Loucy (cell line): ENCODE measurements at regions not wholly inside any gene's neighbourhood (a gene's known extent, or its start where the extent isn't known, plus 50 kb on each side); places are given as distances from the start of the nearest gene placed in this dataset.

ENCODE experiments used
- CTCF ChIP-seq: fragments of 200-600 bp; sonication (generic); conservative IDR thresholded peaks from 2 replicates; pipeline ENCODE4 v1.5.1; 2014; ENCODE audit warnings: mild to moderate bottlenecking, antibody characterized with exemption, low read length
- EZH2phosphoT487 ChIP-seq: fragments of 200-600 bp; IDR thresholded peaks from 2 replicates; pipeline ENCODE4 v1.6.1; 2018; ENCODE audit warnings: antibody characterized with exemption, mild to moderate bottlenecking, moderate library complexity, borderline replicate concordance

- TF ChIP-seq CTCF (no peak), EZH2phosphoT487 (no peak)
Observed at GRCh38 chrX:40360557-40360956, 220.2 kb upstream of the ATP6AP2 start.
